Activated CD4-positive, alpha-beta T cell treated with anti-CD3 and anti-CD28 coated beads for 48 hours (primary cell): ENCODE measurements at regions not wholly inside any gene's neighbourhood (a gene's known extent, or its start where the extent isn't known, plus 50 kb on each side); places are given as distances from the start of the nearest gene placed in this dataset.

Experiments
- DNase-seq: peaks from one replicate; pipeline ENCODE4 v3.0.0-alpha.2; 2020

GRCh38 chr13:84931264-84931663, 868.0 kb downstream of the SLITRK6 start:
- DNase-seq, result no peak

- no peak for DNase-seq
Observed at GRCh38 chr13:84927442-84928169, 871.6 kb downstream of the SLITRK6 start.

GRCh38 chr13:84925443-84925842, 873.8 kb downstream of the SLITRK6 start:
- no peak for DNase-seq

GRCh38 chr13:84923831-84924230, 875.4 kb downstream of the SLITRK6 start:
- DNase-seq, result no peak

GRCh38 chr13:84917252-84917878, 881.9 kb downstream of the SLITRK6 start:
- no peak for DNase-seq

- no peak for DNase-seq
Observed at GRCh38 chr13:84912720-84913119, 886.5 kb downstream of the SLITRK6 start.

- no peak for DNase-seq
Observed at GRCh38 chr13:84910423-84910822, 888.8 kb downstream of the SLITRK6 start.

- no peak for DNase-seq
Observed at GRCh38 chr13:84903391-84903790, 895.8 kb downstream of the SLITRK6 start.

- DNase-seq, result no peak
Observed at GRCh38 chr13:84902243-84902642, 897.0 kb downstream of the SLITRK6 start.

- peak; percentile 48 for DNase-seq
Observed at GRCh38 chr13:84896128-84896527, 903.1 kb downstream of the SLITRK6 start.

GRCh38 chr13:84894749-84895148, 904.5 kb downstream of the SLITRK6 start:
- DNase-seq, result no peak

- no peak for DNase-seq
Observed at GRCh38 chr13:84885868-84886267, 913.4 kb downstream of the SLITRK6 start.

GRCh38 chr13:84873951-84874350, 925.3 kb downstream of the SLITRK6 start:
- DNase-seq, result no peak

- DNase-seq, result no peak
Observed at GRCh38 chr13:84870190-84870589, 929.0 kb downstream of the SLITRK6 start.

- DNase-seq, result no peak
Observed at GRCh38 chr13:84867246-84867645, 932.0 kb downstream of the SLITRK6 start.

GRCh38 chr13:84865783-84866221, 933.4 kb downstream of the SLITRK6 start:
- no peak for DNase-seq

- DNase-seq, result no peak
Observed at GRCh38 chr13:84864341-84864740, 934.9 kb downstream of the SLITRK6 start.

GRCh38 chr13:84847107-84847506, 952.1 kb downstream of the SLITRK6 start:
- no peak for DNase-seq

- no peak for DNase-seq
Observed at GRCh38 chr13:84845907-84846619, 953.2 kb downstream of the SLITRK6 start.

- no peak for DNase-seq
Observed at GRCh38 chr13:84844473-84844872, 954.7 kb downstream of the SLITRK6 start.

GRCh38 chr13:84843368-84843767, 955.9 kb downstream of the SLITRK6 start:
- no peak for DNase-seq

GRCh38 chr13:84834201-84834600, 951.9 kb upstream of the SLITRK1 start:
- DNase-seq, result no peak

- DNase-seq, result no peak
Observed at GRCh38 chr13:84831666-84832657, 949.7 kb upstream of the SLITRK1 start.
